ENCODE measurements at regions not wholly inside any gene's neighbourhood (a gene's known extent, or its start where the extent isn't known, plus 50 kb on each side); places are given as distances from the start of the nearest gene placed in this dataset.

DNA sequence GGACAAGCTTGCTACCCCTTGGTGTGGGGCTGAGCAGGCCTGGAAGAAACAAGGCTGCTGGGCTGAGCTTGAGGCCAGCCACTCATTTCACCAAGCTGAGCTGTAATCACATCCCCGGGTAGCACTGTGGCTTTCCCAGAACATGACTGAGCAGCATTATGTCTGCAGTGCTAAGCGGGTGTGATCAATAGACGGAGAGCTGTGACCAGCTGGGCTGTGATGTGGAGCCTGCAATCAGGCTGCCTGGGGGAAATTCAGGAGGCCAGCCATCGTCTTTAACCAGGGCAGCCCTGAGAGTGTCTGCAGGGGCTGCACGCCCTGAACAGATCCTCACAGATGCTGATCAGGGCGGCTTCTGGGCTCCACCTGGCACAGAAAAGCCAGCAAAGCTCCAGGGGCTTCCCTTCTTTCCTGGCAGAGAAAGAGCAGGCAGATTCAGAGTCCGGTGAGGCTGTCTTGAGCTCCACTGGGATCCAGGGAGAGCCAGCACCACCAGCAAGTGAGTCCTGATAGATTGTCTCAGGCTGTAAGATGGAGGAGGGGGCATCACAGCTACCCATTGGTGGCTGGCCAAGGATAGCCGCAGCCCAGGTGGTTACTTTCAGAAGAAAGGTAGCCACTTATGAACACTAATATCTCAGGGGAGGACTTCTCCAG lies 165.9 kb downstream of the NRN1 start:
- 42% methylated on average over 6 of the region's 8 CpGs for WGBS (ENCODE audit: low lambda C conversion rate)
- H4K20me1 ChIP-seq (ENCODE audit: insufficient read depth): no peaks in the 10 kb centered on the region
- H3K4me3 ChIP-seq (ENCODE audit: low read depth in 2 of 2, low read length in 1 of 2): no peak overlapping the region
- H3K27ac ChIP-seq (ENCODE audit: low read depth in 2 of 2, low read length in 1 of 2): no peak overlapping the region
- H3K9me3 ChIP-seq: no peaks in the 10 kb centered on the region
- CTCF ChIA-PET: no interaction called here
- H3K4me2 ChIP-seq: no peak overlapping the region
- H2AFZ ChIP-seq (ENCODE audit: low read depth): no peak overlapping the region
- no peak for TF ChIP-seq RXRA (IDR thresholded peaks at IDR 0.05; ENCODE audit: borderline replicate concordance, low read depth)
- no peak for TF ChIP-seq FOXJ3 (CRISPR knock-in tag; IDR thresholded peaks at IDR 0.05)
- no peak for TF ChIP-seq TCF12 (IDR thresholded peaks at IDR 0.05)
- no peak for TF ChIP-seq FOXM1 (IDR thresholded peaks at IDR 0.05; ENCODE audit: low read depth)
- no peak for TF ChIP-seq CHD2 (IDR thresholded peaks at IDR 0.05; ENCODE audit: low read length, partially characterized antibody)
- TF ChIP-seq, protein P1, sequence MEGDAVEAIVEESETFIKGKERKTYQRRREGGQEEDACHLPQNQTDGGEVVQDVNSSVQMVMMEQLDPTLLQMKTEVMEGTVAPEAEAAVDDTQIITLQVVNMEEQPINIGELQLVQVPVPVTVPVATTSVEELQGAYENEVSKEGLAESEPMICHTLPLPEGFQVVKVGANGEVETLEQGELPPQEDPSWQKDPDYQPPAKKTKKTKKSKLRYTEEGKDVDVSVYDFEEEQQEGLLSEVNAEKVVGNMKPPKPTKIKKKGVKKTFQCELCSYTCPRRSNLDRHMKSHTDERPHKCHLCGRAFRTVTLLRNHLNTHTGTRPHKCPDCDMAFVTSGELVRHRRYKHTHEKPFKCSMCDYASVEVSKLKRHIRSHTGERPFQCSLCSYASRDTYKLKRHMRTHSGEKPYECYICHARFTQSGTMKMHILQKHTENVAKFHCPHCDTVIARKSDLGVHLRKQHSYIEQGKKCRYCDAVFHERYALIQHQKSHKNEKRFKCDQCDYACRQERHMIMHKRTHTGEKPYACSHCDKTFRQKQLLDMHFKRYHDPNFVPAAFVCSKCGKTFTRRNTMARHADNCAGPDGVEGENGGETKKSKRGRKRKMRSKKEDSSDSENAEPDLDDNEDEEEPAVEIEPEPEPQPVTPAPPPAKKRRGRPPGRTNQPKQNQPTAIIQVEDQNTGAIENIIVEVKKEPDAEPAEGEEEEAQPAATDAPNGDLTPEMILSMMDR (IDR thresholded peaks at IDR 0.05): no peak
- TF ChIP-seq MAX (IDR thresholded peaks at IDR 0.05; ENCODE audit: low read depth): no peak
- TF ChIP-seq GATA2 (CRISPR knock-in tag; IDR thresholded peaks at IDR 0.05): peak; percentile 15; the same call in 1 of the 2 replicates
- peak; percentile 51 for DNase-seq
- peaks cover 0 to 7% of the 10 kb centered on the region in 2 experiments; a peak in 1 of 4 replicates for H3K4me1 ChIP-seq (ENCODE audit: control insufficient read depth in 1 of 2, insufficient read depth in 2 of 2, low read depth in 1 of 2, low read length in 1 of 2)
- no peaks in the 10 kb centered on the region for H3K79me2 ChIP-seq (ENCODE audit: insufficient read depth)
- H3K9ac ChIP-seq: no peak overlapping the region
- H3K9me2 ChIP-seq: no peaks in the 10 kb centered on the region
- no peaks in the 10 kb centered on the region for H3F3A ChIP-seq (replicated peaks; ENCODE audit: insufficient read depth)
- H3K27me3 ChIP-seq (ENCODE audit: insufficient read depth): no peaks in the 10 kb centered on the region
- H3K36me3 ChIP-seq (replicated peaks in 1 of 2; ENCODE audit: control insufficient read depth in 1 of 2, insufficient read depth in 2 of 2, low read length in 1 of 2): no peaks in the 10 kb centered on the region
- POLR2A ChIA-PET: no interaction called here

DNA sequence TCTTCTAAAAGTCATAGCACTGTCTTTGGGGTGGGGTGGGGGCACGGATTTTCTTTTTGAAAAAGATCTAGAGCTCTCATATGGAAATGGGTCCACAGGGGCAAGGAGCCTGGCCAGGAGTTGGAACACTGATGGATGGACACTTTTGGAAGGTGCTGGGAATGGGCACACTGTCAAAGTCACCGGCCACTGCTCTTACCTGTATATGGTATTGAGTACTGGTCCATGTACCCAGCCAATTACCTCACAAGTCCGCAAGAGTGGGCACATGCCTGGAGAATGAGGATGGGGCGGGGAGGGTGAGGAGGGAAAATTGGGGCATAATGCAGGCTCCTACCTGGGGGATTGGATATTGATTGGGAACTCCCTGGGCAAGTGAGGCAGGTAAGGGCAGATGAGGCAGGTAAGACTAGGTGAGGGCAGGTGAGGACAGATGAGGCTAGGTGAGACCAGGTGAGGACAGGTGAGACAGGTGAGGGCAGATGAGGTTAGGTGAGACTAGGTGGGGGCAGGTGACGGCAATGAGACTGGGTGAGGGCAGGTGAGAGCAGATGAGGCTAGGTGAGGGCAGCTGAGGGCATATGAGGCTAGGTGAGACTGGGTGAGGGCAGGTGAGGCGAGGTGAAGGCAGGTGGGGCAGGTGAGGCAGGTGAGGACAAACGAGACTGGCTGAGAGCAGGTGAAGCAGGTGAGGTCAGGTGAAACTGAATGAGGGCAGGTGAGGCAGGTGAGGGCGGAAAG lies 167.9 kb downstream of the NRN1 start:
- Histone ChIP-seq H3K36me3 (replicated peaks in 1 of 2; ENCODE audit: control insufficient read depth in 1 of 2, insufficient read depth in 2 of 2, low read length in 1 of 2) (no peaks in the 10 kb centered on the region), H3K27ac (ENCODE audit: low read depth in 2 of 2, low read length in 1 of 2) (no peak overlapping the region), H3K4me3 (ENCODE audit: low read depth in 2 of 2, low read length in 1 of 2) (no peak overlapping the region), H3F3A (replicated peaks; ENCODE audit: insufficient read depth) (no peaks in the 10 kb centered on the region), H3K27me3 (ENCODE audit: insufficient read depth) (no peaks in the 10 kb centered on the region), H3K9me2 (no peaks in the 10 kb centered on the region), H3K79me2 (ENCODE audit: insufficient read depth) (no peaks in the 10 kb centered on the region), H2AFZ (ENCODE audit: low read depth) (no peak overlapping the region), H3K4me2 (no peak overlapping the region), H3K9me3 (no peaks in the 10 kb centered on the region), H3K4me1 (ENCODE audit: control insufficient read depth in 1 of 2, insufficient read depth in 2 of 2, low read depth in 1 of 2, low read length in 1 of 2) (peaks cover 0 to 7% of the 10 kb centered on the region in 2 experiments; a peak in 1 of 4 replicates), H3K9ac (no peak overlapping the region), H4K20me1 (ENCODE audit: insufficient read depth) (no peaks in the 10 kb centered on the region)
- no peak for DNase-seq
- ChIA-PET POLR2A (no interaction called here), CTCF (interaction anchor here (1.0 kb wide), 1 partner anchor 368 kb away, joined by 3 read pairs; no protein-coding TSS in a partner anchor)
- no peak for TF ChIP-seq MXI1 (IDR thresholded peaks at IDR 0.05; ENCODE audit: low read depth, low read length)
- TF ChIP-seq RXRA (IDR thresholded peaks at IDR 0.05; ENCODE audit: borderline replicate concordance, low read depth): no peak
- TF ChIP-seq ZBTB33 (IDR thresholded peaks at IDR 0.05; ENCODE audit: borderline replicate concordance, low read depth): no peak
- no peak for TF ChIP-seq RFX5 (IDR thresholded peaks at IDR 0.05; ENCODE audit: low read length)
- TF ChIP-seq RAD21 (IDR thresholded peaks at IDR 0.05; ENCODE audit: low read length): no peak
- TF ChIP-seq, protein P2, sequence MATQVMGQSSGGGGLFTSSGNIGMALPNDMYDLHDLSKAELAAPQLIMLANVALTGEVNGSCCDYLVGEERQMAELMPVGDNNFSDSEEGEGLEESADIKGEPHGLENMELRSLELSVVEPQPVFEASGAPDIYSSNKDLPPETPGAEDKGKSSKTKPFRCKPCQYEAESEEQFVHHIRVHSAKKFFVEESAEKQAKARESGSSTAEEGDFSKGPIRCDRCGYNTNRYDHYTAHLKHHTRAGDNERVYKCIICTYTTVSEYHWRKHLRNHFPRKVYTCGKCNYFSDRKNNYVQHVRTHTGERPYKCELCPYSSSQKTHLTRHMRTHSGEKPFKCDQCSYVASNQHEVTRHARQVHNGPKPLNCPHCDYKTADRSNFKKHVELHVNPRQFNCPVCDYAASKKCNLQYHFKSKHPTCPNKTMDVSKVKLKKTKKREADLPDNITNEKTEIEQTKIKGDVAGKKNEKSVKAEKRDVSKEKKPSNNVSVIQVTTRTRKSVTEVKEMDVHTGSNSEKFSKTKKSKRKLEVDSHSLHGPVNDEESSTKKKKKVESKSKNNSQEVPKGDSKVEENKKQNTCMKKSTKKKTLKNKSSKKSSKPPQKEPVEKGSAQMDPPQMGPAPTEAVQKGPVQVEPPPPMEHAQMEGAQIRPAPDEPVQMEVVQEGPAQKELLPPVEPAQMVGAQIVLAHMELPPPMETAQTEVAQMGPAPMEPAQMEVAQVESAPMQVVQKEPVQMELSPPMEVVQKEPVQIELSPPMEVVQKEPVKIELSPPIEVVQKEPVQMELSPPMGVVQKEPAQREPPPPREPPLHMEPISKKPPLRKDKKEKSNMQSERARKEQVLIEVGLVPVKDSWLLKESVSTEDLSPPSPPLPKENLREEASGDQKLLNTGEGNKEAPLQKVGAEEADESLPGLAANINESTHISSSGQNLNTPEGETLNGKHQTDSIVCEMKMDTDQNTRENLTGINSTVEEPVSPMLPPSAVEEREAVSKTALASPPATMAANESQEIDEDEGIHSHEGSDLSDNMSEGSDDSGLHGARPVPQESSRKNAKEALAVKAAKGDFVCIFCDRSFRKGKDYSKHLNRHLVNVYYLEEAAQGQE (IDR thresholded peaks at IDR 0.05; ENCODE audit: low read depth, low read length): no peak
- 37% methylated on average over 8 of the region's 8 CpGs for WGBS (ENCODE audit: low lambda C conversion rate)

All from SK-N-SH (cell line).